C4-2B (cell line): ENCODE measurements at regions not wholly inside any gene's neighbourhood (a gene's known extent, or its start where the extent isn't known, plus 50 kb on each side); places are given as distances from the start of the nearest gene placed in this dataset.

Source experiments
- ZFX ChIP-seq: fragments of 450-650 bp; IDR thresholded peaks from 2 replicates; pipeline ENCODE4 v1.6.1; 2017
- TF ChIP-seq, protein P1 (sequence below): fragments of 450-650 bp; conservative IDR thresholded peaks from 2 replicates; pipeline ENCODE4 v1.5.1; 2017; ENCODE audit warnings: mild to moderate bottlenecking

GRCh38 chr17:53628011-53628410 is 194.7 kb upstream of the KIF2B start:
- TF ChIP-seq, protein P1, sequence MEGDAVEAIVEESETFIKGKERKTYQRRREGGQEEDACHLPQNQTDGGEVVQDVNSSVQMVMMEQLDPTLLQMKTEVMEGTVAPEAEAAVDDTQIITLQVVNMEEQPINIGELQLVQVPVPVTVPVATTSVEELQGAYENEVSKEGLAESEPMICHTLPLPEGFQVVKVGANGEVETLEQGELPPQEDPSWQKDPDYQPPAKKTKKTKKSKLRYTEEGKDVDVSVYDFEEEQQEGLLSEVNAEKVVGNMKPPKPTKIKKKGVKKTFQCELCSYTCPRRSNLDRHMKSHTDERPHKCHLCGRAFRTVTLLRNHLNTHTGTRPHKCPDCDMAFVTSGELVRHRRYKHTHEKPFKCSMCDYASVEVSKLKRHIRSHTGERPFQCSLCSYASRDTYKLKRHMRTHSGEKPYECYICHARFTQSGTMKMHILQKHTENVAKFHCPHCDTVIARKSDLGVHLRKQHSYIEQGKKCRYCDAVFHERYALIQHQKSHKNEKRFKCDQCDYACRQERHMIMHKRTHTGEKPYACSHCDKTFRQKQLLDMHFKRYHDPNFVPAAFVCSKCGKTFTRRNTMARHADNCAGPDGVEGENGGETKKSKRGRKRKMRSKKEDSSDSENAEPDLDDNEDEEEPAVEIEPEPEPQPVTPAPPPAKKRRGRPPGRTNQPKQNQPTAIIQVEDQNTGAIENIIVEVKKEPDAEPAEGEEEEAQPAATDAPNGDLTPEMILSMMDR: no peak
- no peak for TF ChIP-seq ZFX
